H9 (cell line): ENCODE measurements at regions not wholly inside any gene's neighbourhood (a gene's known extent, or its start where the extent isn't known, plus 50 kb on each side); places are given as distances from the start of the nearest gene placed in this dataset.

Experiments
- DNase-seq: peaks from one replicate; pipeline ENCODE4 v3.0.0-alpha.2; 2017
- H2AFZ ChIP-seq: one replicate; pipeline ENCODE4 v1.6.1; 2013; ENCODE audit warnings: mild to moderate bottlenecking, low read length, control low read depth, moderate library complexity
- H2AK5ac ChIP-seq: 2 replicates; pipeline ENCODE4 v1.6.1; 2013; ENCODE audit warnings: low read length, control low read depth, mixed read lengths; ENCODE audit not compliant: insufficient read length
- H2BK120ac ChIP-seq: one replicate; pipeline ENCODE4 v1.6.1; 2013; ENCODE audit warnings: low read depth, mild to moderate bottlenecking, low read length, control low read depth, inconsistent platforms; ENCODE audit not compliant: poor library complexity, severe bottlenecking
- H2BK12ac ChIP-seq: 2 replicates; pipeline ENCODE4 v1.6.1; 2013; ENCODE audit warnings: low read length, control low read depth, mixed read lengths, low read depth; ENCODE audit not compliant: insufficient read length
- H2BK15ac ChIP-seq: 2 replicates; pipeline ENCODE4 v1.6.1; 2013; ENCODE audit warnings: low read depth, low read length, control low read depth
- H2BK20ac ChIP-seq: one replicate; pipeline ENCODE4 v1.6.1; 2013; ENCODE audit warnings: low read depth, mild to moderate bottlenecking, low read length, control low read depth, inconsistent platforms; ENCODE audit not compliant: poor library complexity, severe bottlenecking
- H2BK5ac ChIP-seq: 2 replicates; pipeline ENCODE4 v1.6.1; 2013; ENCODE audit warnings: low read length, control low read depth, mixed read lengths; ENCODE audit not compliant: insufficient read length
- H3K14ac ChIP-seq: 2 replicates; pipeline ENCODE4 v1.6.1; 2013; ENCODE audit warnings: low read length, control low read depth; ENCODE audit not compliant: insufficient read depth
- H3K18ac ChIP-seq: 2 replicates; pipeline ENCODE4 v1.6.1; 2013; ENCODE audit warnings: low read depth, mild to moderate bottlenecking, mixed read lengths, low read length, control low read depth; ENCODE audit not compliant: insufficient read length
- H3K23ac ChIP-seq: 2 replicates; pipeline ENCODE4 v1.6.1; 2013; ENCODE audit warnings: low read length, control low read depth, mixed read lengths, low read depth; ENCODE audit not compliant: insufficient read length
- H3K23me2 ChIP-seq: 2 replicates; pipeline ENCODE4 v1.6.1; 2013; ENCODE audit warnings: low read depth, mild to moderate bottlenecking, mixed read lengths, low read length, control low read depth; ENCODE audit not compliant: insufficient read length, poor library complexity, severe bottlenecking
- H3K27ac ChIP-seq: 2 replicates; pipeline ENCODE4 v1.5.1; 2013; ENCODE audit warnings: low read length, control low read depth, mixed read lengths, low read depth; ENCODE audit not compliant: insufficient read length
- H3K27me3 ChIP-seq: 2 replicates; pipeline ENCODE4 v1.6.1; 2013; ENCODE audit warnings: low read length, control low read depth, inconsistent platforms; ENCODE audit not compliant: insufficient read depth
- H3K4ac ChIP-seq: 2 replicates; pipeline ENCODE4 v1.6.1; 2013; ENCODE audit warnings: low read depth, mild to moderate bottlenecking, control low read depth, inconsistent platforms, low read length, moderate library complexity
- H3K4me1 ChIP-seq: 2 replicates; pipeline ENCODE4 v1.6.1; 2013; ENCODE audit warnings: low read length, control low read depth, inconsistent platforms; ENCODE audit not compliant: insufficient read depth
- H3K4me2 ChIP-seq: 2 replicates; pipeline ENCODE4 v1.6.1; 2013; ENCODE audit warnings: low read length, control low read depth, mixed read lengths; ENCODE audit not compliant: insufficient read length, insufficient read depth
- H3K56ac ChIP-seq: 2 replicates; pipeline ENCODE4 v1.6.1; 2013; ENCODE audit warnings: low read depth, mild to moderate bottlenecking, mixed read lengths, low read length, control low read depth; ENCODE audit not compliant: insufficient read length
- H3K79me1 ChIP-seq: 2 replicates; pipeline ENCODE4 v1.6.1; 2013; ENCODE audit warnings: low read depth, mild to moderate bottlenecking, moderate library complexity, low read length, control low read depth, inconsistent platforms; ENCODE audit not compliant: insufficient read depth, poor library complexity, severe bottlenecking
- H3K79me2 ChIP-seq: 2 replicates; pipeline ENCODE4 v1.6.1; 2013; ENCODE audit warnings: low read length, control low read depth, inconsistent platforms; ENCODE audit not compliant: insufficient read depth
- H3K9ac ChIP-seq: 2 replicates; pipeline ENCODE4 v1.6.1; 2013; ENCODE audit warnings: low read length, control low read depth, mixed read lengths; ENCODE audit not compliant: insufficient read length; ENCODE audit errors: extremely low read depth
- H3K9me3 ChIP-seq: one replicate; pipeline ENCODE4 v1.6.1; 2013; ENCODE audit warnings: low read depth, low read length, inconsistent platforms; ENCODE audit not compliant: control insufficient read depth
- H3T11ph ChIP-seq: one replicate; pipeline ENCODE4 v1.6.1; 2013; ENCODE audit warnings: mild to moderate bottlenecking, low read length, control low read depth, inconsistent platforms
- H4K20me1 ChIP-seq: one replicate; pipeline ENCODE4 v1.6.1; 2013; ENCODE audit not compliant: control insufficient read depth, insufficient read length, insufficient read depth
- H4K5ac ChIP-seq: 2 replicates; pipeline ENCODE4 v1.6.1; 2013; ENCODE audit warnings: low read depth, mild to moderate bottlenecking, mixed read lengths, low read length, control low read depth; ENCODE audit not compliant: insufficient read length
- H4K8ac ChIP-seq: replicated peaks from 2 replicates; pipeline ENCODE4 v1.6.1; 2013; ENCODE audit warnings: low read length, control low read depth, mixed read lengths, low read depth; ENCODE audit not compliant: insufficient read length
- H4K91ac ChIP-seq: 2 replicates; pipeline ENCODE4 v1.6.1; 2013; ENCODE audit warnings: low read depth, mild to moderate bottlenecking, moderate library complexity, mixed read lengths, low read length, control low read depth; ENCODE audit not compliant: insufficient read length
- H3K27ac Mint-ChIP-seq, 3 experiments: 2 replicates in 2 of 3; 3 replicates in 1 of 3; pipeline ENCODE4 v1.8.0; 2020 to 2021; ENCODE audit warnings: mixed read lengths in 3 of 3, mild to moderate bottlenecking in 1 of 3, moderate library complexity in 1 of 3
- H3K27me3 Mint-ChIP-seq: 2 replicates; pipeline ENCODE4 v1.8.0; 2021; ENCODE audit warnings: low read depth, mild to moderate bottlenecking, moderate library complexity, mixed read lengths
- H3K36me3 Mint-ChIP-seq, 3 experiments: 2 replicates in 2 of 3; 3 replicates in 1 of 3; pipeline ENCODE4 v1.8.0; 2020 to 2021; ENCODE audit warnings: low read depth in 3 of 3, mixed read lengths in 3 of 3; ENCODE audit not compliant: insufficient read depth in 1 of 3
- H3K4me1 Mint-ChIP-seq, 2 experiments: 2 replicates each; pipeline ENCODE4 v1.8.0; 2020; ENCODE audit warnings: mixed read lengths in 2 of 2
- H3K4me3 Mint-ChIP-seq, 2 experiments: 2 replicates in 1 of 2; 3 replicates in 1 of 2; pipeline ENCODE4 v1.8.0; 2020 to 2021; ENCODE audit warnings: mild to moderate bottlenecking in 2 of 2, mixed read lengths in 2 of 2, moderate library complexity in 1 of 2
- H3K9me3 Mint-ChIP-seq, 2 experiments: 2 replicates in 1 of 2; 3 replicates in 1 of 2; pipeline ENCODE4 v1.8.0; 2020; ENCODE audit warnings: mild to moderate bottlenecking in 2 of 2, mixed read lengths in 2 of 2, moderate library complexity in 1 of 2
- WGBS: extraction: QIAGEN DNeasy Blood & Tissue Kit; methylation state at CpG from one replicate; pipeline ENCODE4 v1.1.7; 2013; ENCODE audit warnings: missing lambda C conversion rate, low lambda C conversion rate, mixed read lengths; ENCODE audit not compliant: insufficient read length; ENCODE audit errors: extremely low coverage; 5-methylcytosine and 5-hydroxymethylcytosine counted together
- TF ChIP-seq, protein P1 (sequence below): fragments of 200-600 bp; sonication (generic); conservative IDR thresholded peaks from 3 replicates; pipeline ENCODE4 v1.8.0; 2021; ENCODE audit warnings: antibody characterized with exemption, mild to moderate bottlenecking

GRCh38 chr1:244303610-244303969 is 148.1 kb downstream of the ADSS2 start:
- H3K4ac ChIP-seq, result no peak overlapping the region
- H2AFZ ChIP-seq, result no peak overlapping the region
- H3K79me1 ChIP-seq, result no peaks in the 10 kb centered on the region
- H3K18ac ChIP-seq, result no peak overlapping the region
- no peak overlapping the region for H3K23ac ChIP-seq
- H3K27me3 ChIP-seq, result no peaks in the 10 kb centered on the region
- no peak overlapping the region for H3K56ac ChIP-seq
- no peak overlapping the region for H2BK20ac ChIP-seq
- H3K79me2 ChIP-seq, result no peaks in the 10 kb centered on the region
- H2BK15ac ChIP-seq, result no peak overlapping the region
- no peak overlapping the region for H3K4me2 ChIP-seq
- no peak overlapping the region for H3T11ph ChIP-seq
- peaks cover 11 to 21% (median 14%) of the 10 kb centered on the region in 3 experiments for H3K36me3 Mint-ChIP-seq
- peaks cover 5 to 17% of the 10 kb centered on the region in 2 experiments for H3K4me1 Mint-ChIP-seq
- WGBS, result no CpG with 5 or more reads among the region's 5 CpGs
- no peak overlapping the region for H3K4me3 Mint-ChIP-seq
- no peak overlapping the region for H3K27ac Mint-ChIP-seq
- no peak overlapping the region for H2BK120ac ChIP-seq
- H2BK5ac ChIP-seq, result no peak overlapping the region
- no peak for DNase-seq
- no peaks in the 10 kb centered on the region for H3K4me1 ChIP-seq
- TF ChIP-seq, protein P1, sequence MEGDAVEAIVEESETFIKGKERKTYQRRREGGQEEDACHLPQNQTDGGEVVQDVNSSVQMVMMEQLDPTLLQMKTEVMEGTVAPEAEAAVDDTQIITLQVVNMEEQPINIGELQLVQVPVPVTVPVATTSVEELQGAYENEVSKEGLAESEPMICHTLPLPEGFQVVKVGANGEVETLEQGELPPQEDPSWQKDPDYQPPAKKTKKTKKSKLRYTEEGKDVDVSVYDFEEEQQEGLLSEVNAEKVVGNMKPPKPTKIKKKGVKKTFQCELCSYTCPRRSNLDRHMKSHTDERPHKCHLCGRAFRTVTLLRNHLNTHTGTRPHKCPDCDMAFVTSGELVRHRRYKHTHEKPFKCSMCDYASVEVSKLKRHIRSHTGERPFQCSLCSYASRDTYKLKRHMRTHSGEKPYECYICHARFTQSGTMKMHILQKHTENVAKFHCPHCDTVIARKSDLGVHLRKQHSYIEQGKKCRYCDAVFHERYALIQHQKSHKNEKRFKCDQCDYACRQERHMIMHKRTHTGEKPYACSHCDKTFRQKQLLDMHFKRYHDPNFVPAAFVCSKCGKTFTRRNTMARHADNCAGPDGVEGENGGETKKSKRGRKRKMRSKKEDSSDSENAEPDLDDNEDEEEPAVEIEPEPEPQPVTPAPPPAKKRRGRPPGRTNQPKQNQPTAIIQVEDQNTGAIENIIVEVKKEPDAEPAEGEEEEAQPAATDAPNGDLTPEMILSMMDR, result no peak
- H3K14ac ChIP-seq, result no peak overlapping the region
- H4K8ac ChIP-seq, result no peak overlapping the region
- no peak overlapping the region for H2AK5ac ChIP-seq
- H3K9ac ChIP-seq, result no peak overlapping the region
- H3K27ac ChIP-seq, result no peak overlapping the region
- no peak overlapping the region for H4K5ac ChIP-seq
- no peak overlapping the region for H4K91ac ChIP-seq
- no peaks in the 10 kb centered on the region for H3K23me2 ChIP-seq
- no peak overlapping the region for H2BK12ac ChIP-seq
- peaks cover 4% of the 10 kb centered on the region for H3K27me3 Mint-ChIP-seq
- no peaks in the 10 kb centered on the region for H4K20me1 ChIP-seq
- H3K9me3 ChIP-seq, result peaks cover 13% of the 10 kb centered on the region
- peaks cover 18 to 20% of the 10 kb centered on the region in 2 experiments for H3K9me3 Mint-ChIP-seq
